Suprapubic skin (tissue), 4 donors: ENCODE measurements at regions not wholly inside any gene's neighbourhood (a gene's known extent, or its start where the extent isn't known, plus 50 kb on each side); places are given as distances from the start of the nearest gene placed in this dataset.

Experiments
- DNase-seq, 2 donors: peaks; one replicate each; pipeline ENCODE4 v3.0.0-alpha.2; 2019; ENCODE audit warnings: low spot score in 2 of 2
- H3K27ac ChIP-seq: fragments of 200-600 bp; sonication (generic); one replicate; pipeline ENCODE4 v1.5.1; 2019
- H3K27me3 ChIP-seq: fragments of 200-600 bp; sonication (generic); one replicate; pipeline ENCODE4 v1.5.1; 2019
- H3K36me3 ChIP-seq: fragments of 200-600 bp; sonication (generic); one replicate; pipeline ENCODE4 v1.5.1; 2019
- H3K4me1 ChIP-seq: fragments of 200-600 bp; sonication (generic); one replicate; pipeline ENCODE4 v1.5.1; 2019
- H3K4me3 ChIP-seq: fragments of 200-600 bp; sonication (generic); one replicate; pipeline ENCODE4 v1.5.1; 2019; ENCODE audit warnings: mild to moderate bottlenecking
- H3K9me3 ChIP-seq: fragments of 200-600 bp; sonication (generic); one replicate; pipeline ENCODE4 v1.5.1; 2019
- CTCF ChIP-seq, 2 donors: fragments of 200-600 bp in 1 of 2; fragments of 450-650 bp in 1 of 2; sonication (generic) in 1 of 2; IDR thresholded peaks; one replicate each; pipeline ENCODE4 v1.5.1; 2016 to 2019; ENCODE audit warnings: antibody characterized with exemption in 2 of 2, mild to moderate bottlenecking in 1 of 2, moderate library complexity in 1 of 2
- EP300 ChIP-seq: sonication (generic); formaldehyde crosslinking; IDR thresholded peaks from one replicate; pipeline ENCODE4 v1.6.1; 2017; ENCODE audit warnings: antibody characterized with exemption
- POLR2A ChIP-seq, 2 donors: fragments of 450-650 bp; IDR thresholded peaks; one replicate each; pipeline ENCODE4 v1.6.1; 2017; ENCODE audit warnings: antibody characterized with exemption in 2 of 2, mild to moderate bottlenecking in 2 of 2, moderate library complexity in 2 of 2
- POLR2AphosphoS5 ChIP-seq, 3 donors: sonication (generic); formaldehyde crosslinking; IDR thresholded peaks; one replicate each; pipeline ENCODE4 v1.6.1; 2017; ENCODE audit warnings: antibody characterized with exemption in 3 of 3
- WGBS: methylation state at CpG from one replicate; pipeline ENCODE4 v1.1.5; 2018; 5-methylcytosine and 5-hydroxymethylcytosine counted together

- H3K36me3 ChIP-seq = no peaks in the 10 kb centered on the region
- H3K27me3 ChIP-seq = no peaks in the 10 kb centered on the region
- H3K9me3 ChIP-seq = no peaks in the 10 kb centered on the region
- peaks cover 2% of the 10 kb centered on the region for H3K4me1 ChIP-seq
- no peak for DNase-seq
- H3K27ac ChIP-seq = peak overlapping the region; percentile 57
- H3K4me3 ChIP-seq = no peak overlapping the region
- WGBS = 83% methylated on average over 1 of the region's 1 CpG
- TF ChIP-seq EP300 = no peak
- TF ChIP-seq POLR2A (IDR thresholded peaks at IDR 0.05) = no peak
- no peak for TF ChIP-seq POLR2AphosphoS5 (IDR thresholded peaks at IDR 0.05)
- no peak for TF ChIP-seq CTCF (IDR thresholded peaks at IDR 0.05)
Measured at GRCh38 chr12:90428465-90428864, 526.5 kb downstream of the CCER1 start.

- no peak for DNase-seq
- Histone ChIP-seq H3K4me1 (peaks cover 2% of the 10 kb centered on the region), H3K36me3 (no peaks in the 10 kb centered on the region), H3K27me3 (no peaks in the 10 kb centered on the region), H3K4me3 (no peak overlapping the region), H3K27ac (no peak overlapping the region), H3K9me3 (no peaks in the 10 kb centered on the region)
- 68% methylated on average over 2 of the region's 2 CpGs for WGBS
- TF ChIP-seq POLR2A (IDR thresholded peaks at IDR 0.05) = no peak
Measured at GRCh38 chr12:90423965-90424364, 531.0 kb downstream of the CCER1 start.

- no peaks in the 10 kb centered on the region for H3K36me3 ChIP-seq
- H3K9me3 ChIP-seq = no peaks in the 10 kb centered on the region
- H3K4me3 ChIP-seq = no peak overlapping the region
- H3K27ac ChIP-seq = no peak overlapping the region
- DNase-seq = no peak
- H3K27me3 ChIP-seq = no peaks in the 10 kb centered on the region
- no peaks in the 10 kb centered on the region for H3K4me1 ChIP-seq
- WGBS = 90% methylated on average over 9 of the region's 33 CpGs
- TF ChIP-seq POLR2A (IDR thresholded peaks at IDR 0.05) = no peak
- TF ChIP-seq POLR2AphosphoS5 (IDR thresholded peaks at IDR 0.05) = no peak
- TF ChIP-seq EP300 = no peak
- no peak for TF ChIP-seq CTCF (IDR thresholded peaks at IDR 0.05)
Measured at GRCh38 chr12:90410962-90411361, 544.0 kb downstream of the CCER1 start.

GRCh38 chr12:90407841-90408240, 547.1 kb downstream of the CCER1 start:
- H3K36me3 ChIP-seq = no peaks in the 10 kb centered on the region
- no peaks in the 10 kb centered on the region for H3K27me3 ChIP-seq
- no peaks in the 10 kb centered on the region for H3K9me3 ChIP-seq
- DNase-seq = no peak
- 58% methylated on average over 2 of the region's 2 CpGs for WGBS
- H3K27ac ChIP-seq = no peak overlapping the region
- TF ChIP-seq POLR2A (IDR thresholded peaks at IDR 0.05) = no peak
- no peak for TF ChIP-seq EP300
- no peak for TF ChIP-seq CTCF (IDR thresholded peaks at IDR 0.05)
- TF ChIP-seq POLR2AphosphoS5 (IDR thresholded peaks at IDR 0.05) = no peak
- H3K4me1 ChIP-seq = no peaks in the 10 kb centered on the region
- no peak overlapping the region for H3K4me3 ChIP-seq

GRCh38 chr12:90404071-90404470, 550.9 kb downstream of the CCER1 start:
- Histone ChIP-seq H3K4me1 (no peaks in the 10 kb centered on the region), H3K36me3 (no peaks in the 10 kb centered on the region), H3K4me3 (no peak overlapping the region), H3K27me3 (no peaks in the 10 kb centered on the region), H3K9me3 (no peaks in the 10 kb centered on the region), H3K27ac (no peak overlapping the region)
- TF ChIP-seq POLR2AphosphoS5 (IDR thresholded peaks at IDR 0.05) (no peak), EP300 (no peak), CTCF (IDR thresholded peaks at IDR 0.05) (no peak), POLR2A (IDR thresholded peaks at IDR 0.05) (no peak)
- DNase-seq = no peak

- no peaks in the 10 kb centered on the region for H3K27me3 ChIP-seq
- H3K36me3 ChIP-seq = no peaks in the 10 kb centered on the region
- 87% methylated on average over 2 of the region's 2 CpGs for WGBS
- H3K4me1 ChIP-seq = no peaks in the 10 kb centered on the region
- H3K27ac ChIP-seq = no peak overlapping the region
- no peak overlapping the region for H3K4me3 ChIP-seq
- DNase-seq = no peak
- no peak for TF ChIP-seq POLR2A (IDR thresholded peaks at IDR 0.05)
- TF ChIP-seq CTCF (IDR thresholded peaks at IDR 0.05) = no peak
- no peak for TF ChIP-seq EP300
- TF ChIP-seq POLR2AphosphoS5 (IDR thresholded peaks at IDR 0.05) = no peak
- H3K9me3 ChIP-seq = no peaks in the 10 kb centered on the region
Measured at GRCh38 chr12:90401185-90401584, 553.8 kb downstream of the CCER1 start.
